Sigmoid colon (tissue), 6 donors: ENCODE measurements at regions not wholly inside any gene's neighbourhood (a gene's known extent, or its start where the extent isn't known, plus 50 kb on each side); places are given as distances from the start of the nearest gene placed in this dataset.
A peak's percentile ranks its signal among the peaks of the same experiment; 100 is the strongest.

ENCODE experiments used
- DNase-seq: peaks from one replicate; pipeline ENCODE4 v3.0.0-alpha.2; 2019
- H3K27ac ChIP-seq, 4 donors: fragments of 200-600 bp; sonication (generic); one replicate each; pipeline ENCODE4 v1.5.1; 2016 to 2019; ENCODE audit warnings: mild to moderate bottlenecking in 1 of 4
- H3K27me3 ChIP-seq, 3 donors: fragments of 200-600 bp; sonication (generic); one replicate each; pipeline ENCODE4 v1.5.1; 2019; ENCODE audit warnings: mild to moderate bottlenecking in 1 of 3
- H3K36me3 ChIP-seq, 4 donors: fragments of 200-600 bp; sonication (generic); one replicate each; pipeline ENCODE4 v1.5.1; 2016 to 2019
- H3K4me1 ChIP-seq, 4 donors: fragments of 200-600 bp; sonication (generic); one replicate each; pipeline ENCODE4 v1.5.1; 2017 to 2019
- H3K4me3 ChIP-seq, 4 donors: fragments of 200-600 bp; sonication (generic); one replicate each; pipeline ENCODE4 v1.5.1; 2017 to 2019; ENCODE audit warnings: mild to moderate bottlenecking in 2 of 4, moderate library complexity in 1 of 4
- H3K9me3 ChIP-seq, 4 donors: fragments of 200-600 bp in 3 of 4; sonication (generic) in 3 of 4; one replicate each; pipeline versions ENCODE4 v1.5.1 to v1.6.1; 2013 to 2019
- CTCF ChIP-seq, 4 experiments: fragments of 450-650 bp in 3 of 4; fragments of 200-600 bp in 1 of 4; IDR thresholded peaks; one replicate each; pipeline ENCODE4 v1.5.1; 2016 to 2019; ENCODE audit warnings: antibody characterized with exemption in 4 of 4, mild to moderate bottlenecking in 3 of 4, moderate library complexity in 2 of 4
- EP300 ChIP-seq, 4 donors: sonication (generic); formaldehyde crosslinking; IDR thresholded peaks; one replicate each; pipeline ENCODE4 v1.6.1; 2017; ENCODE audit warnings: antibody characterized with exemption in 4 of 4
- POLR2A ChIP-seq, 2 donors: fragments of 450-650 bp; IDR thresholded peaks; one replicate each; pipeline ENCODE4 v1.6.1; 2016; ENCODE audit warnings: antibody characterized with exemption in 2 of 2, mild to moderate bottlenecking in 2 of 2, moderate library complexity in 2 of 2
- POLR2AphosphoS5 ChIP-seq, 4 donors: sonication (generic); formaldehyde crosslinking; IDR thresholded peaks; one replicate each; pipeline ENCODE4 v1.6.1; 2017; ENCODE audit warnings: antibody characterized with exemption in 4 of 4
- WGBS, 2 donors: extraction: QIAGEN DNeasy Blood & Tissue Kit; methylation state at CpG; one replicate each; pipeline ENCODE4 v1.1.7; 2013; 5-methylcytosine and 5-hydroxymethylcytosine counted together
- intact Hi-C: fragments of 100-400 bp; cut with DNase I; formaldehyde crosslinking; loops from one replicate; pipeline ENCODE4 v1.15.1; 2023
- donor health status: healthy with polysubstance abuse.
- donor health status: healthy.

- Histone ChIP-seq H3K9me3 (no peaks in the 10 kb centered on the region), H3K27me3 (no peaks in the 10 kb centered on the region), H3K27ac (no peak overlapping the region), H3K36me3 (no peaks in the 10 kb centered on the region), H3K4me3 (no peak overlapping the region), H3K4me1 (no peaks in the 10 kb centered on the region)
- WGBS, 2 donors, result 95% methylated on average over 7 of the region's 7 CpGs
- intact Hi-C loops, result no loop called here
- DNase-seq, result no peak
- TF ChIP-seq CTCF (IDR thresholded peaks at IDR 0.05) (no peak), POLR2A (IDR thresholded peaks at IDR 0.05) (no peak), EP300 (IDR thresholded peaks at IDR 0.05) (no peak), POLR2AphosphoS5 (IDR thresholded peaks at IDR 0.05) (no peak)
Observed at GRCh38 chr3:75138345-75138744, 523.9 kb upstream of the CNTN3 start.

GRCh38 chr3:75140904-75141615, 523.1 kb upstream of the FRG2C start:
- Histone ChIP-seq H3K36me3 (no peaks in the 10 kb centered on the region), H3K27ac (no peak overlapping the region), H3K27me3 (no peaks in the 10 kb centered on the region), H3K4me1 (no peaks in the 10 kb centered on the region), H3K9me3 (no peaks in the 10 kb centered on the region), H3K4me3 (no peak overlapping the region)
- WGBS, 2 donors, result 89 to 91% methylated on average over 8 of the region's 8 CpGs
- TF ChIP-seq POLR2AphosphoS5 (IDR thresholded peaks at IDR 0.05) (no peak), POLR2A (IDR thresholded peaks at IDR 0.05) (no peak), CTCF (IDR thresholded peaks at IDR 0.05) (no peak), EP300 (IDR thresholded peaks at IDR 0.05) (no peak)
- no peak for DNase-seq
- intact Hi-C loops, result no loop called here

- H3K27me3 ChIP-seq, result no peaks in the 10 kb centered on the region
- no peak overlapping the region for H3K4me3 ChIP-seq
- DNase-seq, result no peak
- no peaks in the 10 kb centered on the region for H3K36me3 ChIP-seq
- no peak for TF ChIP-seq EP300 (IDR thresholded peaks at IDR 0.05)
- no peak for TF ChIP-seq POLR2AphosphoS5 (IDR thresholded peaks at IDR 0.05)
- no peak for TF ChIP-seq POLR2A (IDR thresholded peaks at IDR 0.05)
- no peak for TF ChIP-seq CTCF (IDR thresholded peaks at IDR 0.05)
- H3K27ac ChIP-seq, result no peak overlapping the region
- WGBS, 2 donors, result 84 to 94% methylated on average over 3 of the region's 3 CpGs
- no peaks in the 10 kb centered on the region for H3K4me1 ChIP-seq
- intact Hi-C loops, result no loop called here
- H3K9me3 ChIP-seq, result no peaks in the 10 kb centered on the region
Observed at GRCh38 chr3:75144406-75144805, 519.7 kb upstream of the FRG2C start.

- Histone ChIP-seq H3K27me3 (no peaks in the 10 kb centered on the region), H3K4me3 (no peak overlapping the region), H3K9me3 (no peaks in the 10 kb centered on the region), H3K36me3 (no peaks in the 10 kb centered on the region), H3K4me1 (no peaks in the 10 kb centered on the region), H3K27ac (no peak overlapping the region)
- TF ChIP-seq EP300 (IDR thresholded peaks at IDR 0.05) (no peak), CTCF (IDR thresholded peaks at IDR 0.05) (peak in 2 of 4 experiments; percentile 6 to 34)
- WGBS, 2 donors, result 17 to 29% methylated on average over 2 of the region's 2 CpGs
- DNase-seq, result no peak
- intact Hi-C loops, result no loop called here
Observed at GRCh38 chr3:75171630-75172230, 492.4 kb upstream of the FRG2C start.

GRCh38 chr3:75176937-75177336, 487.2 kb upstream of the FRG2C start:
- intact Hi-C loops, result no loop called here
- Histone ChIP-seq H3K27me3 (no peaks in the 10 kb centered on the region), H3K36me3 (no peaks in the 10 kb centered on the region), H3K4me1 (no peaks in the 10 kb centered on the region), H3K27ac (no peak overlapping the region), H3K4me3 (no peak overlapping the region), H3K9me3 (no peaks in the 10 kb centered on the region)
- WGBS, 2 donors, result 58 to 59% methylated on average over 3 of the region's 3 CpGs
- DNase-seq, result no peak
- no peak for TF ChIP-seq CTCF (IDR thresholded peaks at IDR 0.05)
- TF ChIP-seq EP300 (IDR thresholded peaks at IDR 0.05), result no peak
- TF ChIP-seq POLR2A (IDR thresholded peaks at IDR 0.05), result no peak
- TF ChIP-seq POLR2AphosphoS5 (IDR thresholded peaks at IDR 0.05), result no peak
